HG02870 (cell line): ENCODE measurements at regions not wholly inside any gene's neighbourhood (a gene's known extent, or its start where the extent isn't known, plus 50 kb on each side); places are given as distances from the start of the nearest gene placed in this dataset.
"Not testable (repeated sequence)": the region's sequence is repeated elsewhere in the genome, so short reads cannot be mapped to it uniquely, and the experiment has no call there.

Experiments
- ATAC-seq: cut with Tn5 transposase; IDR thresholded peaks from one replicate; pipeline ENCODE4 v1.9.1; 2021; ENCODE audit warnings: mild to moderate bottlenecking, moderate library complexity; ENCODE audit not compliant: unreplicated experiment

DNA sequence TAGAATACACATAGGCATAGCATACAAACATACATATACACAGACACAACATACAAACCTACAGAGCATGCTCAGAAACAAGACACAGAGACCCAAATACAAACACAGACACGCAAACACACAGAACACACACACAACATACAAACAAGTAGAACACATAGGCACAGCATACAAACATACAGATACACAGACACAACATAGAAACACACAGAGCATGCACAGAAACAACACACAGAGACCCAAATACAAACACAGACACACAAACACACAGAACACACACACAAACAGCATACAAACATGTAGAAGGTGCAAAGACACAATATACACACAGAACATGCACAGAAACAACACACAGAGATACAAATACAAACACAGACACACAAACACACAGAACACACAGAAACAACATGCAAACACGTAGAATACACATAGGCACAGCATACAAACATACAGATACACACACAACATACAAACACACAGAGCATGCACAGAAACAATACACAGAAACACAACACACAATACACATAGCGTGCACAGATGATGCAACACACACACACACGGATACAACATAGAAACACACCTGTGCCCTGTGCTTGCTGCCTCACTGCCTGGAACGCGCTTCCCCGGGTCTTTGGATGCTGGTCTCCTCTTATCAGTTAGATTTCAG is 469.0 kb upstream of the CDH4 start:
- ATAC-seq = no peak

DNA sequence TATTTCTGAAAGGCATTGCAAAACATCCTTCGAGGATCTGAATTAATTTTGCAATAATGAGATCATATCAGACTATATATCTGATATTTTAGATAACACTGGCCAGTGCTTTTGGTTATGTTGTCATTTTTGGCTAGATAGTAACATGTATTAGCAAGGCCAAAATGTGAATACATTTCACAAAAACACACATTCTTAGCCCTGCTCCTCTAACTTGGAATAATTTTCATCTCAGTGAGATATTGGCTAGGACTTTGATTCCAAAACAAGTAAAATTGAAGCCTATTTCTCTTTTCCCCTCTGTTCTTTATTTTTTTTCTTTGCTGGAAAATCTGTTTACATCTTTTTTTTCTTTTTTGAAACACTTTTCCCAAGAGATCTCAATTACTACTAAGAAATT is 466.8 kb upstream of the CDH4 start:
- ATAC-seq = no peak

DNA sequence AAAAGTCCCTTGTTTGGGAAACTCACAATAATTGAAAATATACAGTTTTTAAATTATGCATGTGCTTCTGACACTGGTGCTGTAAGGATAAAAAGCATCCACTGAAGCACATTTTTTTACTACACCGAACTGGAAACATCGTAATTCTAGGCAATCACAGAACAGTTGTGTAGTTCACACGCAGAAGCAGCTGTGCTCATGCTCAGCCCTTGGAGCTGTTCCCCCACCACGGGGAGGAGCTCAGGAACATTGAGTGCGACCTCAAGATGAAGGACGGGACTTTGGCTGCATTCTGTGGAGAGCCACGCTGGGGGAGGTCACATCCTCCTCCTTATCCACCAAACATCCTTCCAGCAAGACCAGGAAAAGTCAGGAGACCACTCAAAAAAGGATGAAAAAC is 466.3 kb upstream of the CDH4 start:
- ATAC-seq = no peak

DNA sequence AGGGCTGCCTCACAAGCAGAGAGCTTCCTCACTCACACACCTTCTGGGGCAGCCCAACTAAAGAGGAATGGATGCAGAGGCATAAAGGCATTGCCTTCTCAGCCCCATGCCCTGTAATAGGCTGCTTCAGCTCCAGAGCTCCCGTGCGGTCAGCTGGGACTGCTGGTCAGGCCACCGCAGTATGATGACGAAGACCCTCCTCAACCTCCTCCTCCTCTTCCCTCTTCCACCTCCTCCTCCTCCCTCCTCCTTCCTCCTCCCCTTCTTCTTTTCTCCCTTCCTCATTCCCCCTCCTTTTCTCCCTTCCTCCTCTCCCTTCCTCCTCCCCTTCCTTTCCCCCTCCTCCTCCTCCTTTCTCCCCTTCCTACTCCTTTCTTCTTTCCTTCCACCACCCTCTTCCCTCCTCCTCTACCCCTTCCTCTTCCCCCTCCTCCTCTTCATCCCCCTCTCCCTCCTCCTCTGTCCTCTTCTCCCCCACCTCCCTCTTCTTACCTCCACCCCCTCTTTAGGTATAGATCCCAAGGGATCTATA is 465.3 kb upstream of the CDH4 start:
- no peak for ATAC-seq

DNA sequence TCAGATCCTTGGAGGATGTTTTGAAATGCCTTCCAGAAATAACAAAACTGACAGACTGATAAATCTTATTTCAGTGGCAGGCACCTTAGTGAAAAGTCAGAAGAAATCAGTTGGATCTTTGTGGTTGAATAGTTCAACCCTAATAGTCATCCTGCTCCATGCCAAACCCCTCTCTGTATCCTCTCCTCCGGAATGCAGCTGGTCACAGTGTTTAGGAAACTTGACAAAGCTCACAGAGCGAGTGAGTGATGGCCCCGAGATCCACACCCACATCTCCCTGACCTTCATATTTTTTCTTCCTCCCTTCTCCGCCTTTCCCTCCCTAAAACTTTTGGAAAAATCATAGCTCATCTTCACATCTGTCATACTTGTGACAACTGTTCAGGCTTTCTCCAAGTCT is 464.8 kb upstream of the CDH4 start:
- ATAC-seq = no peak

DNA sequence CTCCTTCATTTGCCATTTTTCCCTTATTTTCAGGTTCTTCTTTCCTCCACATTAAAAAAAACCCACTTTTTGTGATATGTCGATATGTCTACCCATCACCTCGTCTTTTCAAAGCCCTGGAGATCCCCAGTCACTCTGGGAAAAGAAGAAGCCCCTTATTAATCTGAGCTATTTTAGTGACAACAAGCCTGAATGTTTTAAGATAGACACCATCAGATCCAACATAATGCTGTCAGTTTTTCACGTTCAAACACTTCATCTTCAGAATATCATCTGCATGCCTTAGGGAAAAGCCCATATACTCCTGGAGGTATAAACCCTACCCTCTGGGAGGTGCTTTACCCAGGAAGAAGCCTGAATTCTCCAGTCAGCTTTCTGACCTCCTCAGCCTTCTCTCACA is 464.0 kb upstream of the CDH4 start:
- no peak for ATAC-seq

DNA sequence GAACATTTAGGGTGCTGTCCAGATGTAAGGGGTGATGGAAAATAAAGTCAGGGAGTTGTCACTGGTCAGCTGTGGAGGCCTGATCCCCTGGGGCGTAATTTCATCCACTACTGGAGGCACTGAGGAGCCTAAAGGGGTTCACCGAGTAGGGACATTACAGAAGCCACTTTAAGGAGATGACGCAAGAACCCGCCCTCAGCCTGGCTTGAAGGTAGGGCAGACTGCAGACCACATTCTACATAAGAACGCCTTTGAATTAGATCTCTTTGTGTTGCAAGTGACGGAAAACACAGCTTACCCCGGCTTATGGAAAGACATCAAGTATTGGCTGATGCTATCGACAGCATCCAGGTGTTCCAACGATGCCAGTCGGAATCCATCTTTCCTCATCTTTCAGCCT is 462.7 kb upstream of the CDH4 start:
- no peak for ATAC-seq

DNA sequence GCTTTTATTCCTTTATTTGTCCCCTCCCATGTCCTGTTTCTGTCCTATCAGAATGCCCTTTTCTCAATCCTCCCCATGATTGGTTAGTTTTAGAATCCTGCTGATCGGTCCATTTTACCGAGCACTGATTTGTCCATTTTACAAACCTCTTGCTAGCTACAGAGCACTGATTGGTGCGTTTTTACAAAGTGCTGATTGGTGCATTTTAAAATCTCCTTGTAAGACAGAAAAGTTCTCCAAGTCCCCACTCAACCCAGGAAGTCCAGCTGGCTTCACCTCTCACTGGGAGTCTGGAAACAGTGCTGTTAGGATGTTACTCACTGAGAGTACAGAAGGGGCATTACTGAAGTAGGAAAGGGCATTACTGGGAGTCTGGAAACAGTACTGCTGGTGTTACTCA is 461.7 kb upstream of the CDH4 start:
- not testable (repeated sequence) for ATAC-seq

DNA sequence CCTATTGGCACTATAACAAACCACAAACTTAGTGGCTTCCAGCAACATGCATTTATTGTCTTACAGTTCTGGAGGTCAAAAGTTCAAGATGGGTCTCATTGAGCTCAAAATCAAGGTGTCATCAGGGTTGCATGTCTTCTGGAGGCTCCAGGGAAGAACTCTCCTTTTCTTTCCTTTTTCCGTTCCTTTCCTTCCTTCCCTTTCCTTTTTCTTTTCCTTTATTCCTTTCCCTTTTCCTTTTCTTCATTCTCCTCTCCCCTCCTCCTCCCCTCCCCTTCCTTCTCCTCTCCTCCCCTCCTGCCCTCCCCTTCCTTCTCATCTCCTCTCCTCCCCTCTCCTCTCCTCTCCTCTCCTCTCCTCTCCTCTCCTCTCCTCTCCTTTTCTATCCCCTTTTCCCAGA is 460.2 kb upstream of the CDH4 start:
- ATAC-seq = no peak

DNA sequence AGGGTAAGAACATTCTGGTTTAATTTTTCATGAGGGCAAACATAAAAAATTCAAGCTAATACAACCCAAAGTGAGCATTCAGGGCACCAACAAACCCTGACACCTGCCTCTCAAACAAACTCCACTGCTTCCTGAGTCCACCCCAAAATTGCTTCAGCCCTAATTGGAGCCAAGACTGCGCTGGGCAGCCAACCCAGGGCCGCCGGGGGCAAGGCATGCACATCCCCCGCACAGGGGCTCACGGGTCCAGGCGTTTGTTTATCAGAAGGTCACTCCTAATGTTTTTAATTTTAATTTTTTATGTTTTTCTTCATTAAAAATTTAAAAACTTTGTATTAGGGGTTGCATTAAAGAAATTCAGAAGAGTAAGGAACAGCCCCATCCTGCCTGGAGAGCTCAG is 459.1 kb upstream of the CDH4 start:
- no peak for ATAC-seq

DNA sequence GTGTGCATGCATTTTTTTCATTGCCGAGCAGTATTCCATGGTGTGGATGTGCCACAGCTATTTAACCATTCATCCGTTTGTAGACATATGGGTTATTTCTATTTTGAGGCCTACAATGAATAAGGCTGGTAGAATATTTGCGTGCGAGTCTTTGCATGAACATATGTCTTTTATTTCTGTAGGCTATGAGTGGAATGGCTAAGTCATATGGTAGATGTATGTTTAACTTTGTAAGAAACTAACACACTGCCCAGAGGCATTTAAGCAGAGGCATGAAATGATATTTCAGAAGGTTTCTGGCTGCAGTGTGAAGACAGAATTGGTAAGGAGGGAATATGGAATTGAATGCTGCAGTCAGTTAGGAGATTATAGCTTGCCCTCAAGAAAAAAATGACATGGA is 457.4 kb upstream of the CDH4 start:
- ATAC-seq = no peak

DNA sequence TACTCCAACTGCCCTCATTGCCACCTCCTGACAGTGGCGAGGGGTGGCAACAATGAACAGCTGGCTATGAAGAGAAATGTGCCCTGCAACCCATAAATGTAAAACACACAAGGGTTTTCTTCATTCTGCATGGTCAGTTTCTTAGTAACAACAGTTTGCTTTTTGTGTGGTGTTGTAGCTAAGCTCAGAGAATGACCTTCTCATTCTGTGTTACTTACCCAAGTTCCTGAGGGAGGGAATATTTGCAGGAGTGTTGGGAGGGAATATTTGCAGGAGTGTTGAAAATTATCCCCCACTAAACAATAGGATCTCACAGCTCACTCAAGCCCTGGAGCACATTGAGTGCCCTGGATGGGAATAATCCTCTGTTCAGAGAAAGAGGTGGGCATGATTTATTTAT is 456.4 kb upstream of the CDH4 start:
- no peak for ATAC-seq

DNA sequence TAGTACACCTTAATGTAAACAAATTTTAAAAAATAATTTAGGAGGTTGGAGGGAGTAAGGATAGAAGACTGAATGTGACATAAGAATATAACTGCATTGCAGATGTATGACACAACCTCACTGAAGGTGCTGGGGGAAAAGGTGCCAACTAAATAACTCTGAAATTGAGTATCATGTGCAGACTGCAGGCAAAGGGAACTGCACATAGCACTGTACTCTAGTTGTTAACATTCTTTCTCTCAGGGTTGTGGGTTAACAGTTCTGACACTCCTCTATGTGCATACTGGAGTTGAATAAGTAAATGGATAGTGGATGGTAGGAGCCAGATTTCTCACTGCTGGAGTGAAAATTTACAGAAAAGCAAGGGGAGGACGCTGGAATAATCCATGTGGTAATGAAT is 451.9 kb upstream of the CDH4 start:
- ATAC-seq = no peak

DNA sequence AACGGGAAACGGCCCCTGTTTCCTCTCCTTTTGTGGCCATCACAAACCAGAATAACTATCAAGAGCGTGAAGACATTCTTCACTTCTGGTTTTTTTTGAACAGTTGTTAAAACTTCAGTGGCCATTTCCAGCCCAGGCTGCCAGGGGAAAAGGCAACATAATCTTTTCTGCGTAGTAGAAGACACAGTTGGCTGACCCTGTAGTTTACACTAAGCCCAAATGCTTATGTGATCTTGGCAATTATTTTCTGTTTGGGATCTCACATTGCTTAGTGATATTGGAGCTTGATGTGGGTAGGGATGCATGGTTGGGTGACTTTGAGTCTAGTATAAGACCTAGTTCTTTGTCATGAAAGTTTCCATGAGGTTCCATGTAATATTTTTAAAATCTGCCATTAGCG is 449.4 kb upstream of the CDH4 start:
- no peak for ATAC-seq

DNA sequence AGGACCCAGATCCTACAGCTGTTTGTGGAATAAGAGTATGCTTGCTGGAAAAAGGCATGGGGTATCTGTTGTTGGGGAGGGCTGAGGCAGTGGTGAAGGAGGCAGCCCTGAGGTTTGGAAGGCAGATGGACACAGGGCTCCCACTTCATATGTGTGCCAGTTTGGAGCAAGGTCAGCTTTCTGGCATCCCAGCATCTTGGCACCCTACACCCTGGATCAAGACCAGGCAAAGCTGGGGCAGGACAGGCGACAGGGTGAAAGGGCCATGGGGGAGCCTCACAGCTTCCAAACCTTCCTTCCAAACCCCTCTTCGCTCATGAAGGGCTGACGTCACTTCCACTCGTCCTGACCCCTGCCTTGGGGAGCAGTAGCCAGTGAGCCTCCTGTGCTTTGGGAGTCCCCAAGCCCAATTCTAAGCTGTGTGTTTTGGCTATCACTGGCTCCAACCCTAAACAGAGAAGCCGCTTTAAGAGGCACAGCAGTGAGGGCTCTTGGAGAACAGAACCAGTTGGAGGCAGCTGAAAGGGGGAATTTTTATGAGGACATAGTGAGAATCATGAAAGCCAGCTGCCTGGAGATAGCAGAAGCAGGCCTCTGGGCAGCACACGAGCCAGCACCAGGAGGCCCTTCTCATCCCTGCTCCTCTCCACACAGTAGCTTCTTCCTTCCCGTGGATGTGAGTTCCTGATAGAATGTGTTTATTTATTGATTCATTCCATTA is 448.6 kb upstream of the CDH4 start:
- no peak for ATAC-seq

DNA sequence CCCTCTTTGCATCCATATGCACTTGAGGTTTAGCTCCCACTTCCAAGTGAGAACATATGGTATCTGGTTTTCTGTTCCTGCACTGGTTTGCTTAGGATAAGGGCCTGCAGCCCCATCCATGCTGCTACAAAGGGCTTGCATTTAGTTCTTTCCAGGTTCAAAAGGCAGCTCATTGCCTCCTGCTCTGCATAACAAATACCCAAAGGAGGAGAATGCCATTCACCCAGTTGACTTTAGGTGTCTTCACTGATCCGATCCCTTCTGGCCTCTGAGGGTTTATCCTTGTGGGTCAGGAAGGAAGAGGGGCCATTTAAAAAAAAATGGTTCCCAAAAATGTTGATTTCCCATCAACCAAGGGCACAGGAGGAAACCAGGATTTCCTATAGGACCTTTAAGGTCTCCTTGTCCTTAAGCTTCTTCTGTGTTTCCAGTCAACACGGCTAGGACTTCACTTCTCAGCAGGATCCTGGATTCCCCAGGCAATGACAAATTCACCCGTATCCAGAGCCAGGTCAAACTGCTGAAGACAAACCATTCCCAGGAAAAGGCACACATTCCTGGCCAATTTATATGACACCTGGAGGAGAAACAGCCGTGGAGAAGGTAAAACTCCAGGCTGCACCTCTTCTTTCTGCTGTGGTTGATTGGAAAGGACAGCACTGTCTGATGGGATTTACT is 447.7 kb upstream of the CDH4 start:
- no peak for ATAC-seq

DNA sequence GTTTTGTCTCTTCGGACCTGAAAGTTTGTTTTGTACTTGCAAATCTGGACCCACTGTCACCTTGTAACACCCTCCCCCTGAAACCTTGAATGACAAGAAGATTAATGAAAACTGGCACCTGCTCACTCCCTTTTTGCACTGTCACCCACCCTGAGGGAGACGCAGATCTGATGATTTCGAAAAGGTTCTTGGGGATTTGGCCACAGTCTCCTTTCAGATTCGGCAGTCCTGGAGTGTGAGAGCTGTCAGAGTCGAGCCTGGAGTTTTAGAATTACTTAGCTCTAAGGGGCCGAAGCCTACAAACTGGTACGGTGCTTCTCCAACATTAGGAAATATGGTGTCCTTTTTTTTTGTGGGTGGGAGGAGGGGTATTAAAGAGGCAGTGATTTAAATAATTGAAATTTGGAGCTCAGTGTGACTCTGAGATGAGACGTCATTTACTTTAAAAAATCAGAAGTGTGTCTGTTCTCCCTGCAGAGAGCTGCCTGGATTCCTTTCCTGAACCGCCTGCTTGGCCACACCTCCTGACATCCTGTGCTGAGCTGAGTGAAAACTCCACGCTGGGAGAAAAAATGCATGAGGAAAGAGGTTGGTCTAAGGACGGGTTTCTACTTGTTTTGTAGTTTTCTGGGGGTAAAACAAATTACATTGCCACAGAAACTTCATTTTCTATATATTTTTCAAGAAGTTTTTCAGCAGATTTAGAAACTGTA is 447.0 kb upstream of the CDH4 start:
- no peak for ATAC-seq

DNA sequence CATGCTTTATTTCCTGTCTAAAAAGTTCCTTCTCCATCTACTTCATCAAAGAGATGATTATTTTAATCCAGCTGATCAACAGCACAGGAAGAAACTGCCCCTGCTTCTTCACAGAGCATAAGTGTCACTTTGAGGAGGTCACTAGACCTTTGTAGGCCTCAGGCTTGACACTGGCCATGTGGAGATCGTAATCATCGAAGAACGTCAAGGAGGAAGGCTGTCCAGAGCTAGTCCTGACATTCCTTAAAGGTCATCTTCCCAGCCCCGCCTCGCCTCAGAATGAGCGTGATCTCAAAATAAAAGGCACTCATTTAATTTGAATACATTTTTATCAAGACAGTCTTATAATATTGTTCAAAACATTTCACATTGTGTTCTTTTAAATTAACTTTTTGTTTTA is 445.7 kb upstream of the CDH4 start:
- no peak for ATAC-seq

DNA sequence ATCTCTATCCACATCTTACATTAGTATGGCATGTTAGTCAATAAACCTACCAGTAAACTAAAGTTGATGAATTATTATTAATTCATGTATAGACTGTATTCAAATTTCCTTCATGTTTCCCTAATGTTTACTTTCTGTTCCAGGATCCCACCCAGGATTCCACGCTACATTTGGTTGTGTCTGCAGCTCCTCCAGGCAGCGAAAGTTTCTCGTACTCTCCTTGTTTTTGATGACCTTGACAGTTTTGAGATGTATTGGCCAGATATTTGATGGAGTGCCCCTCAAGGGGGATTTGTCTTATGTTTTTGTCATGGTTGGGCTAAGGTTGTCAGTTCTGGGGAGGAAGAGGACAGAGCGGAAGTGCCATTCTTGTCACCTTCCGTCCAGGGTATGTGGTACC is 445.2 kb upstream of the CDH4 start:
- ATAC-seq = no peak

DNA sequence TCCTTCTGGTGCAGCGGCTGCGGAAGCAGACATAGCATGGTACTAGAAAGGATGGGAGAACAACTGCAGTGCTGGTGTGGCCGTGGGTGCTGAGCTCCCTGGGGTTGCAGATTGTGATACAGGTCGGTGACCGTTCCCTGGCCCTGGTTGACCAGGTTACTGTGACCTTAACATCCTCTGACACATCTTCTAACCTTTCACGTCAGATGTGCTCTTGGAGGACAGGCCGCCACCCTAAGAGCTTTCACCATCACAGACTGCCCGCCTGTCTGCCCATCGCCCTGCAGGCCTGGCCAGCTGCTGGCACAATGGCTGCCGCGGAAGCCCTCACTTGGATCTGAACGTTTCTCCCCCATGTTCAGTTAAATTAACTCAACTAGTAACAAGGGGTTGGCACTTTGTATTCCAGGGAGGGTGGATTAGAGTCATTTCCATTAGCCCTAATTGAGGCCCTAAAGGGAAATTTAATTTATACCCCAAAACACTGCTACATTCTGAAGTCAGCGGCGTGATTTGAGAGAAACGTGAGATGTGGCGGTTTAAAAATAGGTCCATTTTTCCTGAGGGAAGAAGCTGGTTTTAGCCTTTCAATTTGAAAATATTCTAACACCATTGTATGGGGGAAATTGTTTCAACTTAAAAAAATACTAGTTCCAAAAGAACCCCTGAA is 443.9 kb upstream of the CDH4 start:
- no peak for ATAC-seq

DNA sequence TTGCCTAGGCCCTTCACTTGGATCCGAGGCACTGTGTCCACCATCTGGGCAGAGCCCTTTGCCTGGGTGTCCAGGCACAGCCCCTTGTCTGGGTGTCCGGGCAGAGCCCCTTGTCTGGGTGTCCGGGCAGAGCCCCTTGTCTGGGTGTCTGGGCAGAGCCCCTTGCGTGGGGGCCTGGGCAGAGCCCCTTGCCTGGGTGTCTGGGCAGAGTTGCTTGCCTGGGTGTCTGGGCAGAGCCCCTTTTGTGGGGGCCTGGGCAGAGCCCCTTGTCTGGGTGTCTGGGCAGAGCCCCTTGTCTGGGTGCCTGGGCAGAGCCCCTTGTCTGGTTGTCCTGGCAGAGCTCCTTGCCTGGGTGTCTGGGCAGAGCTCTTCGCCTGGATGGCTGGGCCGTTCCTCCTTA is 443.4 kb upstream of the CDH4 start:
- ATAC-seq = no peak
